ENCODE measurements at regions not wholly inside any gene's neighbourhood (a gene's known extent, or its start where the extent isn't known, plus 50 kb on each side); places are given as distances from the start of the nearest gene placed in this dataset.

DNA sequence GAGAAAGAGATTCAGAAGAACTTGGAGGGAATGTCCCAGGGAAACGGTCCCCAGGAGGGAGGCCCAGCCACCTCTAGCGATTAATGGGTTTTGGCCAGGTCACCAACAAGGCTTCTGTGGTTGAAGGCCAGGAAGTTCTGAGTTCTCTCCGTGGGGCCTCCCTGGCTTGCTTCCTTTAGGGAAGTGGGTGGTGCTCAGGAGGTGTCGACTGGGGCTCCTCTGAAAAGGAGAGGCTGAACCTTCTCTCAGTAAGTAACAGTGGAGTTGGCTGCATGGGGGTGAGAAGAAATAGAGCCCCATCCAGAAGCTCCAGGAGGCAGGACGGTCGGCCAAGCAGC, 77.1 kb upstream of the GSE1 start:
- TF ChIP-seq ZNF263 (CRISPR knock-in tag; IDR thresholded peaks at IDR 0.05) (no peak), RFX5 (IDR thresholded peaks at IDR 0.05; ENCODE audit: low read depth, low read length) (no peak), STAG1 (CRISPR knock-in tag; IDR thresholded peaks at IDR 0.05) (no peak), EZH2 (conservative IDR thresholded peaks at IDR 0.05; ENCODE audit: low read depth, low read length) (no peak), NR2F6 (IDR thresholded peaks at IDR 0.05) (no peak), NR2F6 (CRISPR knock-in tag; IDR thresholded peaks at IDR 0.05) (no peak), ZNF556 (CRISPR knock-in tag; IDR thresholded peaks at IDR 0.05; ENCODE audit: borderline replicate concordance) (no peak)
- TF ChIP-seq, protein P1, sequence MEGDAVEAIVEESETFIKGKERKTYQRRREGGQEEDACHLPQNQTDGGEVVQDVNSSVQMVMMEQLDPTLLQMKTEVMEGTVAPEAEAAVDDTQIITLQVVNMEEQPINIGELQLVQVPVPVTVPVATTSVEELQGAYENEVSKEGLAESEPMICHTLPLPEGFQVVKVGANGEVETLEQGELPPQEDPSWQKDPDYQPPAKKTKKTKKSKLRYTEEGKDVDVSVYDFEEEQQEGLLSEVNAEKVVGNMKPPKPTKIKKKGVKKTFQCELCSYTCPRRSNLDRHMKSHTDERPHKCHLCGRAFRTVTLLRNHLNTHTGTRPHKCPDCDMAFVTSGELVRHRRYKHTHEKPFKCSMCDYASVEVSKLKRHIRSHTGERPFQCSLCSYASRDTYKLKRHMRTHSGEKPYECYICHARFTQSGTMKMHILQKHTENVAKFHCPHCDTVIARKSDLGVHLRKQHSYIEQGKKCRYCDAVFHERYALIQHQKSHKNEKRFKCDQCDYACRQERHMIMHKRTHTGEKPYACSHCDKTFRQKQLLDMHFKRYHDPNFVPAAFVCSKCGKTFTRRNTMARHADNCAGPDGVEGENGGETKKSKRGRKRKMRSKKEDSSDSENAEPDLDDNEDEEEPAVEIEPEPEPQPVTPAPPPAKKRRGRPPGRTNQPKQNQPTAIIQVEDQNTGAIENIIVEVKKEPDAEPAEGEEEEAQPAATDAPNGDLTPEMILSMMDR (CRISPR knock-in tag; IDR thresholded peaks at IDR 0.05), result no peak
- TF ChIP-seq, protein P2, sequence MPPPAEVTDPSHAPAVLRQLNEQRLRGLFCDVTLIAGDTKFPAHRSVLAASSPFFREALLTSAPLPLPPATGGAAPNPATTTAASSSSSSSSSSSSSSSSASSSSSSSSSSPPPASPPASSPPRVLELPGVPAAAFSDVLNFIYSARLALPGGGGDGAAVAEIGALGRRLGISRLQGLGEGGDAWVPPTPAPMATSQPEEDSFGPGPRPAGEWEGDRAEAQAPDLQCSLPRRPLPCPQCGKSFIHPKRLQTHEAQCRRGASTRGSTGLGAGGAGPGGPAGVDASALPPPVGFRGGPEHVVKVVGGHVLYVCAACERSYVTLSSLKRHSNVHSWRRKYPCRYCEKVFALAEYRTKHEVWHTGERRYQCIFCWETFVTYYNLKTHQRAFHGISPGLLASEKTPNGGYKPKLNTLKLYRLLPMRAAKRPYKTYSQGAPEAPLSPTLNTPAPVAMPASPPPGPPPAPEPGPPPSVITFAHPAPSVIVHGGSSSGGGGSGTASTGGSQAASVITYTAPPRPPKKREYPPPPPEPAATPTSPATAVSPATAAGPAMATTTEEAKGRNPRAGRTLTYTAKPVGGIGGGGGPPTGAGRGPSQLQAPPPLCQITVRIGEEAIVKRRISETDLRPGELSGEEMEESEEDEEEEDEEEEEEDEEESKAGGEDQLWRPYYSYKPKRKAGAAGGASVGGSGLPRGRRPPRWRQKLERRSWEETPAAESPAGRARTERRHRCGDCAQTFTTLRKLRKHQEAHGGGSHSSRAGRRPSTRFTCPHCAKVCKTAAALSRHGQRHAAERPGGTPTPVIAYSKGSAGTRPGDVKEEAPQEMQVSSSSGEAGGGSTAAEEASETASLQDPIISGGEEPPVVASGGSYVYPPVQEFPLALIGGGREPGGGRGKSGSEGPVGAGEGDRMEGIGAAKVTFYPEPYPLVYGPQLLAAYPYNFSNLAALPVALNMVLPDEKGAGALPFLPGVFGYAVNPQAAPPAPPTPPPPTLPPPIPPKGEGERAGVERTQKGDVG (CRISPR knock-in tag; IDR thresholded peaks at IDR 0.05; ENCODE audit: borderline replicate concordance), result no peak
